OCI-LY3 (cell line): ENCODE measurements at regions not wholly inside any gene's neighbourhood (a gene's known extent, or its start where the extent isn't known, plus 50 kb on each side); places are given as distances from the start of the nearest gene placed in this dataset.

Experiments used
- CTCF ChIP-seq: fragments of 200-600, 300-600 bp; sonication (generic); IDR thresholded peaks from 2 replicates; pipeline ENCODE4 v1.5.1; 2014; ENCODE audit warnings: antibody characterized with exemption, low read length, low read depth
- EZH2phosphoT487 ChIP-seq: fragments of 200-600 bp; shearing (Covaris generic); IDR thresholded peaks from 2 replicates; pipeline ENCODE4 v1.6.1; 2018; ENCODE audit warnings: antibody characterized with exemption, mixed run types, low read depth

GRCh38 chr20:63061771-63062100 lies 55.0 kb upstream of the BHLHE23 start:
- no peak for TF ChIP-seq CTCF
- TF ChIP-seq EZH2phosphoT487: no peak
